Fibroblast of peridontal ligament (primary cell): ENCODE measurements at regions not wholly inside any gene's neighbourhood (a gene's known extent, or its start where the extent isn't known, plus 50 kb on each side); places are given as distances from the start of the nearest gene placed in this dataset.
A peak's percentile ranks its signal among the peaks of the same experiment; 100 is the strongest.
"Not testable (repeated sequence)": the region's sequence is repeated elsewhere in the genome, so short reads cannot be mapped to it uniquely, and the experiment has no call there.

Experiments
- DNase-seq: peaks from one replicate; pipeline ENCODE4 v3.0.0-alpha.2; 2010; ENCODE audit errors: extremely low read depth

- no peak for DNase-seq
Measured at GRCh38 chr3:74281705-74282104, 332.8 kb downstream of the CNTN3 start.

GRCh38 chr3:74273555-74274402 lies 340.7 kb downstream of the CNTN3 start:
- DNase-seq = no peak

GRCh38 chr3:74273091-74273490 lies 341.4 kb downstream of the CNTN3 start:
- DNase-seq = no peak

- DNase-seq = no peak
Measured at GRCh38 chr3:74271541-74271940, 342.9 kb downstream of the CNTN3 start.

- no peak for DNase-seq
Measured at GRCh38 chr3:74269689-74270088, 344.8 kb downstream of the CNTN3 start.

GRCh38 chr3:74268753-74269152 lies 345.7 kb downstream of the CNTN3 start:
- DNase-seq = no peak

- DNase-seq = peak; percentile 59
Measured at GRCh38 chr3:74267588-74268184, 346.8 kb downstream of the CNTN3 start.

GRCh38 chr3:74267131-74267530 lies 347.3 kb downstream of the CNTN3 start:
- DNase-seq = peak; percentile 4

GRCh38 chr3:74265069-74265468 lies 349.4 kb downstream of the CNTN3 start:
- DNase-seq = no peak

GRCh38 chr3:74263031-74263430 lies 351.4 kb downstream of the CNTN3 start:
- no peak for DNase-seq

GRCh38 chr3:74233091-74233490 lies 381.4 kb downstream of the CNTN3 start:
- DNase-seq = no peak

GRCh38 chr3:74217467-74217866 lies 397.0 kb downstream of the CNTN3 start:
- no peak for DNase-seq

GRCh38 chr3:74214286-74214685 lies 400.2 kb downstream of the CNTN3 start:
- no peak for DNase-seq

- DNase-seq = no peak
Measured at GRCh38 chr3:74210739-74211138, 403.7 kb downstream of the CNTN3 start.

- no peak for DNase-seq
Measured at GRCh38 chr3:74200952-74201351, 413.5 kb downstream of the CNTN3 start.

GRCh38 chr3:74178664-74179063 lies 435.8 kb downstream of the CNTN3 start:
- DNase-seq = not testable (repeated sequence)

GRCh38 chr3:74173090-74173489 lies 441.4 kb downstream of the CNTN3 start:
- no peak for DNase-seq

GRCh38 chr3:74167926-74168325 lies 446.5 kb downstream of the CNTN3 start:
- DNase-seq = no peak

- DNase-seq = no peak
Measured at GRCh38 chr3:74165211-74165610, 449.2 kb downstream of the CNTN3 start.

- no peak for DNase-seq
Measured at GRCh38 chr3:74149466-74149865, 465.0 kb downstream of the CNTN3 start.

GRCh38 chr3:74145277-74145676 lies 469.2 kb downstream of the CNTN3 start:
- DNase-seq = no peak

GRCh38 chr3:74139648-74140047 lies 474.8 kb downstream of the CNTN3 start:
- no peak for DNase-seq

GRCh38 chr3:74137790-74138189 lies 476.7 kb downstream of the CNTN3 start:
- DNase-seq = no peak
